Activated CD4-positive, alpha-beta memory T cell treated with anti-CD3 and anti-CD28 coated beads for 36 hours (primary cell): ENCODE measurements at regions not wholly inside any gene's neighbourhood (a gene's known extent, or its start where the extent isn't known, plus 50 kb on each side); places are given as distances from the start of the nearest gene placed in this dataset.
"Not testable (repeated sequence)": the region's sequence is repeated elsewhere in the genome, so short reads cannot be mapped to it uniquely, and the experiment has no call there.

Source experiments
- CTCF ChIA-PET: fragments of 350-600 bp; sonication (Branson Sonifier 250); formaldehyde crosslinking; loops from one replicate; lab custom pipeline; 2021; ENCODE audit warnings: antibody characterized with exemption, inconsistent platforms; lab: Charles Lee
- POLR2A ChIA-PET: fragments of 350-600 bp; sonication (Branson Sonifier 250); formaldehyde crosslinking; loops from one replicate; lab custom pipeline; 2021; ENCODE audit warnings: antibody characterized with exemption; lab: Charles Lee
- DNase-seq: peaks from one replicate; pipeline ENCODE4 v3.0.0-alpha.2; 2020
- H3K27ac Mint-ChIP-seq: one replicate; pipeline ENCODE4 v1.8.0; 2021; ENCODE audit warnings: mixed read lengths
- H3K27me3 Mint-ChIP-seq: one replicate; pipeline ENCODE4 v1.8.0; 2021; ENCODE audit warnings: mixed read lengths
- H3K36me3 Mint-ChIP-seq: one replicate; pipeline ENCODE4 v1.8.0; 2021; ENCODE audit warnings: mixed read lengths
- H3K4me1 Mint-ChIP-seq: one replicate; pipeline ENCODE4 v1.8.0; 2021; ENCODE audit warnings: low read depth, mixed read lengths
- H3K4me3 Mint-ChIP-seq: one replicate; pipeline ENCODE4 v1.8.0; 2021; ENCODE audit warnings: mild to moderate bottlenecking, mixed read lengths
- H3K9me3 Mint-ChIP-seq: one replicate; pipeline ENCODE4 v1.8.0; 2021; ENCODE audit warnings: mixed read lengths
- intact Hi-C: fragments of 100-400 bp; cut with micrococcal nuclease; formaldehyde crosslinking; loops from one replicate; pipeline ENCODE4 v1.15.1; 2023

- Mint-ChIP-seq H3K4me3 (no peak overlapping the region), H3K27ac (no peak overlapping the region), H3K9me3 (peaks cover 8% of the 10 kb centered on the region), H3K36me3 (no peaks in the 10 kb centered on the region), H3K27me3 (no peaks in the 10 kb centered on the region), H3K4me1 (no peaks in the 10 kb centered on the region)
- ChIA-PET CTCF (no interaction called here), POLR2A (no interaction called here)
- DNase-seq = no peak
- intact Hi-C loops = no loop called here
Measured at GRCh38 chr10:65149878-65150277, 1628.7 kb downstream of the REEP3 start.

- intact Hi-C loops = no loop called here
- CTCF ChIA-PET = no interaction called here
- no peaks in the 10 kb centered on the region for H3K27me3 Mint-ChIP-seq
Measured at GRCh38 chr10:65166272-65166671, 1645.1 kb downstream of the REEP3 start.

GRCh38 chr10:65172249-65172648 is 1651.0 kb downstream of the REEP3 start:
- intact Hi-C loops = no loop called here
- POLR2A ChIA-PET = no interaction called here
- Mint-ChIP-seq H3K4me1 (no peaks in the 10 kb centered on the region), H3K36me3 (no peaks in the 10 kb centered on the region), H3K27ac (no peak overlapping the region), H3K9me3 (peaks cover 18% of the 10 kb centered on the region), H3K27me3 (no peaks in the 10 kb centered on the region), H3K4me3 (no peak overlapping the region)
- DNase-seq = no peak
- CTCF ChIA-PET = no interaction called here

More at GRCh38 chr10:65166272-65166671, 1645.1 kb downstream of the REEP3 start:
- Mint-ChIP-seq H3K36me3 (no peaks in the 10 kb centered on the region), H3K4me3 (no peak overlapping the region), H3K4me1 (no peaks in the 10 kb centered on the region), H3K27ac (no peak overlapping the region), H3K9me3 (peaks cover 23% of the 10 kb centered on the region)
- no peak for DNase-seq
- POLR2A ChIA-PET = no interaction called here

- CTCF ChIA-PET = no interaction called here
Measured at GRCh38 chr10:65176994-65177393, 1655.8 kb downstream of the REEP3 start.

GRCh38 chr10:65183236-65183635 is 1662.0 kb downstream of the REEP3 start:
- H3K4me3 Mint-ChIP-seq = no peak overlapping the region
- no peak for DNase-seq
- ChIA-PET POLR2A (no interaction called here), CTCF (no interaction called here)
- intact Hi-C loops = no loop called here
- H3K27ac Mint-ChIP-seq = no peak overlapping the region
- no peaks in the 10 kb centered on the region for H3K4me1 Mint-ChIP-seq
- H3K9me3 Mint-ChIP-seq = peaks cover 17% of the 10 kb centered on the region
- H3K36me3 Mint-ChIP-seq = no peaks in the 10 kb centered on the region
- H3K27me3 Mint-ChIP-seq = no peaks in the 10 kb centered on the region

More at GRCh38 chr10:65176994-65177393, 1655.8 kb downstream of the REEP3 start:
- intact Hi-C loops = no loop called here
- Mint-ChIP-seq H3K27me3 (no peaks in the 10 kb centered on the region), H3K9me3 (peaks cover 16% of the 10 kb centered on the region), H3K4me1 (no peaks in the 10 kb centered on the region), H3K27ac (no peak overlapping the region), H3K4me3 (no peak overlapping the region), H3K36me3 (no peaks in the 10 kb centered on the region)
- POLR2A ChIA-PET = no interaction called here
- DNase-seq = no peak

- H3K4me3 Mint-ChIP-seq, H3K27me3 Mint-ChIP-seq, DNase-seq, H3K4me1 Mint-ChIP-seq, CTCF ChIA-PET, intact Hi-C loops, H3K27ac Mint-ChIP-seq, POLR2A ChIA-PET, H3K36me3 Mint-ChIP-seq: not testable (repeated sequence)
- H3K9me3 Mint-ChIP-seq = peaks cover 11% of the 10 kb centered on the region
Measured at GRCh38 chr10:65186668-65187067, 1665.5 kb downstream of the REEP3 start.

GRCh38 chr10:65194126-65194525 is 1672.9 kb downstream of the REEP3 start:
- CTCF ChIA-PET = no interaction called here
- no peaks in the 10 kb centered on the region for H3K36me3 Mint-ChIP-seq
- H3K27ac Mint-ChIP-seq = no peak overlapping the region
- DNase-seq = no peak
- no peak overlapping the region for H3K4me3 Mint-ChIP-seq
- peaks cover 6% of the 10 kb centered on the region for H3K9me3 Mint-ChIP-seq
- no peaks in the 10 kb centered on the region for H3K27me3 Mint-ChIP-seq
- intact Hi-C loops = no loop called here
- POLR2A ChIA-PET = no interaction called here
- H3K4me1 Mint-ChIP-seq = no peaks in the 10 kb centered on the region

GRCh38 chr10:65194555-65194954 is 1673.4 kb downstream of the REEP3 start:
- H3K27ac Mint-ChIP-seq = no peak overlapping the region
- no peaks in the 10 kb centered on the region for H3K27me3 Mint-ChIP-seq
- peaks cover 6% of the 10 kb centered on the region for H3K9me3 Mint-ChIP-seq
- H3K4me3 Mint-ChIP-seq = no peak overlapping the region
- ChIA-PET CTCF (no interaction called here), POLR2A (no interaction called here)
- no peak for DNase-seq
- no peaks in the 10 kb centered on the region for H3K36me3 Mint-ChIP-seq
- H3K4me1 Mint-ChIP-seq = no peaks in the 10 kb centered on the region
- intact Hi-C loops = no loop called here

GRCh38 chr10:65196111-65196510 is 1674.9 kb downstream of the REEP3 start:
- Mint-ChIP-seq H3K9me3 (peaks cover 2% of the 10 kb centered on the region), H3K4me1 (no peaks in the 10 kb centered on the region), H3K27me3 (no peaks in the 10 kb centered on the region), H3K36me3 (no peaks in the 10 kb centered on the region), H3K4me3 (no peak overlapping the region), H3K27ac (no peak overlapping the region)
- DNase-seq = no peak
- intact Hi-C loops = no loop called here
- ChIA-PET POLR2A (no interaction called here), CTCF (no interaction called here)

- no peak overlapping the region for H3K27ac Mint-ChIP-seq
- H3K27me3 Mint-ChIP-seq = no peaks in the 10 kb centered on the region
- no peaks in the 10 kb centered on the region for H3K36me3 Mint-ChIP-seq
- intact Hi-C loops = no loop called here
- peaks cover 2% of the 10 kb centered on the region for H3K9me3 Mint-ChIP-seq
- no peaks in the 10 kb centered on the region for H3K4me1 Mint-ChIP-seq
- H3K4me3 Mint-ChIP-seq = no peak overlapping the region
- POLR2A ChIA-PET = no interaction called here
- CTCF ChIA-PET = no interaction called here
- no peak for DNase-seq
Measured at GRCh38 chr10:65197935-65198334, 1676.7 kb downstream of the REEP3 start.

- intact Hi-C loops = no loop called here
- ChIA-PET CTCF (no interaction called here), POLR2A (no interaction called here)
- DNase-seq = no peak
- no peaks in the 10 kb centered on the region for H3K36me3 Mint-ChIP-seq
- no peak overlapping the region for H3K27ac Mint-ChIP-seq
- H3K27me3 Mint-ChIP-seq = no peaks in the 10 kb centered on the region
- H3K4me3 Mint-ChIP-seq = no peak overlapping the region
- H3K9me3 Mint-ChIP-seq = peaks cover 2% of the 10 kb centered on the region
- H3K4me1 Mint-ChIP-seq = no peaks in the 10 kb centered on the region
Measured at GRCh38 chr10:65201491-65201890, 1680.3 kb downstream of the REEP3 start.

GRCh38 chr10:65204999-65205398 is 1683.8 kb downstream of the REEP3 start:
- no peak overlapping the region for H3K4me3 Mint-ChIP-seq
- no peak for DNase-seq
- H3K9me3 Mint-ChIP-seq = no peaks in the 10 kb centered on the region
- no peaks in the 10 kb centered on the region for H3K27me3 Mint-ChIP-seq
- H3K27ac Mint-ChIP-seq = no peak overlapping the region
- ChIA-PET POLR2A (no interaction called here), CTCF (no interaction called here)
- no peaks in the 10 kb centered on the region for H3K36me3 Mint-ChIP-seq
- H3K4me1 Mint-ChIP-seq = no peaks in the 10 kb centered on the region
- intact Hi-C loops = no loop called here

GRCh38 chr10:65213170-65213569 is 1692.0 kb downstream of the REEP3 start:
- H3K4me3 Mint-ChIP-seq = no peak overlapping the region
- DNase-seq = no peak
- no peak overlapping the region for H3K27ac Mint-ChIP-seq
- no peaks in the 10 kb centered on the region for H3K4me1 Mint-ChIP-seq
- no peaks in the 10 kb centered on the region for H3K27me3 Mint-ChIP-seq
- H3K36me3 Mint-ChIP-seq = no peaks in the 10 kb centered on the region
- H3K9me3 Mint-ChIP-seq = peaks cover 2% of the 10 kb centered on the region
- CTCF ChIA-PET = no interaction called here
- POLR2A ChIA-PET = no interaction called here
- intact Hi-C loops = no loop called here
